ENCODE measurements at regions not wholly inside any gene's neighbourhood (a gene's known extent, or its start where the extent isn't known, plus 50 kb on each side); places are given as distances from the start of the nearest gene placed in this dataset.

- DNase-seq: no peak
Observed at GRCh38 chr4:157616741-157617472, 396.4 kb downstream of the GRIA2 start.

- DNase-seq: no peak
Observed at GRCh38 chr4:157607996-157608395, 387.5 kb downstream of the GRIA2 start.

- DNase-seq: no peak
Observed at GRCh38 chr4:157600583-157600982, 380.1 kb downstream of the GRIA2 start.

- no peak for DNase-seq
Observed at GRCh38 chr4:157591245-157591644, 370.7 kb downstream of the GRIA2 start.

GRCh38 chr4:157590679-157591078 lies 370.2 kb downstream of the GRIA2 start:
- DNase-seq: no peak

GRCh38 chr4:157587681-157588423 lies 367.3 kb downstream of the GRIA2 start:
- no peak for DNase-seq

GRCh38 chr4:157582141-157582540 lies 361.6 kb downstream of the GRIA2 start:
- no peak for DNase-seq

GRCh38 chr4:157576671-157577217 lies 356.2 kb downstream of the GRIA2 start:
- DNase-seq: no peak

- no peak for DNase-seq
Observed at GRCh38 chr4:157575339-157575738, 354.8 kb downstream of the GRIA2 start.

GRCh38 chr4:157574606-157575005 lies 354.1 kb downstream of the GRIA2 start:
- no peak for DNase-seq

GRCh38 chr4:157572951-157573350 lies 352.4 kb downstream of the GRIA2 start:
- no peak for DNase-seq

GRCh38 chr4:157572284-157572683 lies 351.8 kb downstream of the GRIA2 start:
- no peak for DNase-seq

- DNase-seq: no peak
Observed at GRCh38 chr4:157564771-157565170, 344.2 kb downstream of the GRIA2 start.

- DNase-seq: no peak
Observed at GRCh38 chr4:157564218-157564617, 343.7 kb downstream of the GRIA2 start.

- no peak for DNase-seq
Observed at GRCh38 chr4:157558016-157558415, 337.5 kb downstream of the GRIA2 start.

- DNase-seq: no peak
Observed at GRCh38 chr4:157550028-157550427, 329.5 kb downstream of the GRIA2 start.

GRCh38 chr4:157527954-157528353 lies 307.4 kb downstream of the GRIA2 start:
- DNase-seq: no peak

- no peak for DNase-seq
Observed at GRCh38 chr4:157521906-157522305, 301.4 kb downstream of the GRIA2 start.

- DNase-seq: no peak
Observed at GRCh38 chr4:157514711-157515110, 294.2 kb downstream of the GRIA2 start.

- DNase-seq: no peak
Observed at GRCh38 chr4:157509341-157509740, 288.8 kb downstream of the GRIA2 start.

- DNase-seq: no peak
Observed at GRCh38 chr4:157502656-157503055, 282.1 kb downstream of the GRIA2 start.

- no peak for DNase-seq
Observed at GRCh38 chr4:157459785-157460184, 239.3 kb downstream of the GRIA2 start.

- DNase-seq: no peak
Observed at GRCh38 chr4:157447195-157447594, 226.7 kb downstream of the GRIA2 start.

- no peak for DNase-seq
Observed at GRCh38 chr4:157444014-157444413, 223.5 kb downstream of the GRIA2 start.

Data from stimulated activated naive CD4-positive, alpha-beta T cell (primary cell).